Kidney (tissue), 13 donors: ENCODE measurements at regions not wholly inside any gene's neighbourhood (a gene's known extent, or its start where the extent isn't known, plus 50 kb on each side); places are given as distances from the start of the nearest gene placed in this dataset.

Experiments used
- DNase-seq, 5 donors: peaks; one replicate each; pipeline ENCODE4 v3.0.0-alpha.2; 2013 to 2020
- FAIRE-seq: peaks from 2 replicates; lab custom pipeline; 2012; peaks lifted over from hg19 to GRCh38; lab: Jason Lieb, UNC
- H3K27ac ChIP-seq, 2 donors: one replicate each; pipeline ENCODE4 v1.7.0; 2013; ENCODE audit warnings: low read depth in 2 of 2, low read length in 2 of 2, inconsistent platforms in 1 of 2
- H3K27me3 ChIP-seq: one replicate; pipeline ENCODE4 v1.7.1; 2013; ENCODE audit warnings: low read length, inconsistent platforms; ENCODE audit not compliant: control insufficient read depth, insufficient read depth
- H3K36me3 ChIP-seq, 3 donors: one replicate each; pipeline versions ENCODE4 v1.7.0 to v1.7.1; 2013; ENCODE audit warnings: low read length in 3 of 3, control low read depth in 1 of 3, inconsistent platforms in 1 of 3; ENCODE audit not compliant: insufficient read depth in 3 of 3, control insufficient read depth in 2 of 3
- H3K4me1 ChIP-seq, 3 donors: one replicate each; pipeline versions ENCODE4 v1.7.0 to v1.7.1; 2013; ENCODE audit warnings: low read length in 3 of 3, inconsistent platforms in 1 of 3, low read depth in 1 of 3; ENCODE audit not compliant: control insufficient read depth in 2 of 3, insufficient read depth in 2 of 3
- H3K4me3 ChIP-seq, 3 donors: one replicate each; pipeline versions ENCODE4 v1.7.0 to v1.8.1; 2013; ENCODE audit warnings: low read length in 3 of 3, control low read depth in 1 of 3, inconsistent platforms in 1 of 3
- H3K9ac ChIP-seq, 3 donors: one replicate each; pipeline versions ENCODE4 v1.7.0 to v1.7.1; 2013; ENCODE audit warnings: low read length in 3 of 3, control low read depth in 1 of 3, inconsistent platforms in 1 of 3
- H3K9me3 ChIP-seq, 3 donors: one replicate each; pipeline versions ENCODE4 v1.7.0 to v1.7.1; 2013; ENCODE audit warnings: low read length in 3 of 3, control low read depth in 1 of 3, inconsistent platforms in 1 of 3; ENCODE audit not compliant: control insufficient read depth in 2 of 3, insufficient read depth in 1 of 3
- CTCF ChIP-seq: IDR thresholded peaks from 3 replicates; pipeline ENCODE4 v1.5.1; 2012; ENCODE audit warnings: mild to moderate bottlenecking, moderate library complexity, borderline replicate concordance; ENCODE audit not compliant: insufficient read depth; ENCODE audit errors: extremely low read depth
- intact Hi-C: fragments of 100-400 bp; cut with DNase I; formaldehyde crosslinking; loops from one replicate; pipeline ENCODE4 v1.11.1; 2022
- donor health status: control.
- donor health status: control.
- donor health status: control.
- donor health status: control.
- donor health status: control.
- donor health status: DM: yes; HTN: yes; CAD: no.
- donor health status: Normal renal cell carcinoma (clear cell type).

- peaks cover 5 to 13% (median 12%) of the 10 kb centered on the region in 3 donors for H3K4me1 ChIP-seq
- FAIRE-seq (no peak), DNase-seq (no peak)
- no peak overlapping the region for H3K9ac ChIP-seq
- H3K4me3 ChIP-seq = no peak overlapping the region
- H3K36me3 ChIP-seq = no peaks in the 10 kb centered on the region
- no peak overlapping the region for H3K27ac ChIP-seq
- H3K27me3 ChIP-seq = no peaks in the 10 kb centered on the region
- H3K9me3 ChIP-seq = no peaks in the 10 kb centered on the region
- intact Hi-C loops = no loop called here
- no peak for TF ChIP-seq CTCF
These were observed 139.4 kb downstream of the RPLP1 start for GRCh38 chr15:69591905-69592508.

GRCh38 chr15:69592954-69593353 lies 140.3 kb downstream of the RPLP1 start:
- Histone ChIP-seq H3K27me3 (no peaks in the 10 kb centered on the region), H3K9me3 (no peaks in the 10 kb centered on the region), H3K36me3 (no peaks in the 10 kb centered on the region), H3K4me3 (no peak overlapping the region), H3K27ac (no peak overlapping the region), H3K4me1 (peaks cover 5 to 13% (median 12%) of the 10 kb centered on the region in 3 donors), H3K9ac (no peak overlapping the region)
- FAIRE-seq (no peak), DNase-seq (no peak)
- intact Hi-C loops = no loop called here
- no peak for TF ChIP-seq CTCF

- H3K27me3 ChIP-seq = no peaks in the 10 kb centered on the region
- intact Hi-C loops = no loop called here
- H3K36me3 ChIP-seq = no peaks in the 10 kb centered on the region
- FAIRE-seq (no peak), DNase-seq (no peak)
- H3K9me3 ChIP-seq = no peaks in the 10 kb centered on the region
- H3K4me1 ChIP-seq = peaks cover 5 to 13% (median 12%) of the 10 kb centered on the region in 3 donors
- no peak overlapping the region for H3K27ac ChIP-seq
- no peak overlapping the region for H3K9ac ChIP-seq
- no peak for TF ChIP-seq CTCF
- H3K4me3 ChIP-seq = no peak overlapping the region
These were observed 140.9 kb downstream of the RPLP1 start for GRCh38 chr15:69593488-69593887.
